ENCODE measurements at regions not wholly inside any gene's neighbourhood (a gene's known extent, or its start where the extent isn't known, plus 50 kb on each side); places are given as distances from the start of the nearest gene placed in this dataset.

- no peak for DNase-seq
Measured at GRCh38 chr4:1459722-1460511, 53.7 kb upstream of the NKX1-1 start.

GRCh38 chr4:1459081-1459721 lies 53.0 kb upstream of the NKX1-1 start:
- no peak for DNase-seq

GRCh38 chr4:1458581-1458980 lies 52.3 kb upstream of the NKX1-1 start:
- DNase-seq, result no peak
